ENCODE measurements at regions not wholly inside any gene's neighbourhood (a gene's known extent, or its start where the extent isn't known, plus 50 kb on each side); places are given as distances from the start of the nearest gene placed in this dataset.
A peak's percentile ranks its signal among the peaks of the same experiment; 100 is the strongest.
"Not testable (repeated sequence)": the region's sequence is repeated elsewhere in the genome, so short reads cannot be mapped to it uniquely, and the experiment has no call there.

GRCh38 chr12:95358111-95359083 is 115.6 kb upstream of the METAP2 start:
- peak; percentile 36 for DNase-seq (ENCODE audit: low read depth, low spot score)

GRCh38 chr12:95365912-95366311 is 108.0 kb upstream of the METAP2 start:
- DNase-seq (ENCODE audit: low read depth, low spot score): no peak

- peak; percentile 24 for DNase-seq (ENCODE audit: low read depth, low spot score)
These were observed 105.0 kb upstream of the METAP2 start for GRCh38 chr12:95368931-95369330.

- DNase-seq (ENCODE audit: low read depth, low spot score): no peak
These were observed 102.4 kb upstream of the METAP2 start for GRCh38 chr12:95371571-95371970.

- not testable (repeated sequence) for DNase-seq (ENCODE audit: low read depth, low spot score)
These were observed 94.5 kb upstream of the METAP2 start for GRCh38 chr12:95379481-95379880.

GRCh38 chr12:95380334-95380733 is 93.6 kb upstream of the METAP2 start:
- DNase-seq (ENCODE audit: low read depth, low spot score): not testable (repeated sequence)

DNA sequence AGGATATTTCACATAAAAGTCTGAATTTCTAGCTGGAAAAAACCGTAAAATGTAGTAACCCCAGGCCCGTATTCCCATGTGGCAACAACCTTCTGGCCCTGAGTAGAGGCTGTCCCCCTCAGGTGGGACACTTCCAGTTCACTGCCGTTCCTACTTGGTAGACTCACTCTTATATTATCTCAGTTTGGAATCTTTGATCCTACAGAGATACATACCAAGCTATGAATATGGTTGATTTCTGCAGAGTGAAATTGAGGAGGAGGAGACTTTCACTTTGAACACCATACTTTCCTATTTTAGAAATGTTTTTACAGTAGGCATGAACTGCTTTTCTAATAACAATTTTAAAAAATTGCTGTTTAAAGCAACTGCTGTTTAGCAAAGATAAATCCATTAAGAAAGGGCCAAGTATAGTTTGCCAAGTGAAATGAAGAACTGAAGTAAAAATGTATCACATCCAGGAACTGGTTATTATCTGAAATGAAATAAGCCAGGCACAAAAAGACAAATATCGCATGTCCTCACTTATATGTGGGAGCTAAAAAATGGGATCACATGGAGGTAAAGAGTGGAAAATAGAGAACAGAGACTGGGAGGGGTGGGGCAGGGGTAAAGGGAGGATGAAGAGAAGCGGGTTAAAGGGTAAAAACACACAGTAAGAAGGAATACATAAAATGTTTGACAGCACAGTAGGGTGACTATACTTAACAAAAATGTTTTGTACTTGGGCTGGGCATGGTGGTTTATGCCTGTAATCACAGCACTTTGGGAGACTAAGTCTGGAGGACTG is 92.8 kb upstream of the METAP2 start:
- DNase-seq (ENCODE audit: low read depth, low spot score): no peak

DNA sequence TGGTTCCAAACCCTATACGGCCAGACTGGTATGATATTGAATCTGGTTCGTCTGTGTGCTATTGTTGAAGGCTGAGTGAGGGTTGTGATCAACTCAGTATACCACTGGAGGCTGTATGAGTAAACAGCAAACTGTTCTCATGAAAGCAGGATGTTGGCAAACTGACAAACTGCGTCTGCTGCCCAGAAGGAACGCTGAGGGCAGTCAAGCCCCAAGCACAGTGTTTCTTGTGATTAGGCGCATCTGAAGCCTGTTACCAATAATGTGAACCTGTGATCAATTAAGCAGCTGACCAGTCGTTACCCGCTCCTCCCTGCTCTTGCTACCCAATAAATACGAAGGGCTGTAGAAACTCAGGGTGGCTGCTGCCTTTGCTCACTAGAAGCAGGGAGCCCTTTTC is 90.0 kb upstream of the METAP2 start:
- peak; percentile 59 for DNase-seq (ENCODE audit: low read depth, low spot score)

DNA sequence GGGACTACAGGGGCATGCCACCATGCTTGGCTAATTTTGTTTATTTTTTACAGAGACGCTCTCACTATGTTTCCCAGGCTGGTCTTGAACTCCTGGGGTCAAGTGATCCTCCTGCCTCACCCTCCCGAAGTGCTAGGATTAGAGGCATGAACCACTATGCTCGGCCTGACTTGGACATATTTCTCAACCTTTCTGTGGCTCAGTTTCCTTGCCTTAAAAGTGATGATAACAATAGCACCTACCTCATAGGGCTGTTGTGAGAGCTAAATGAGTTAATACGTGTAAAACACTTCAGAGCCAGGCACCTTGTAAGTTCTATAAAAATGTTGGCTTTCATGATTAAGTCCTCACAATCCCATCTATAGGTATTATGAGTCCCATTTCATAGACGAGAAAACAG is 89.2 kb upstream of the METAP2 start:
- no peak for DNase-seq (ENCODE audit: low read depth, low spot score)

DNA sequence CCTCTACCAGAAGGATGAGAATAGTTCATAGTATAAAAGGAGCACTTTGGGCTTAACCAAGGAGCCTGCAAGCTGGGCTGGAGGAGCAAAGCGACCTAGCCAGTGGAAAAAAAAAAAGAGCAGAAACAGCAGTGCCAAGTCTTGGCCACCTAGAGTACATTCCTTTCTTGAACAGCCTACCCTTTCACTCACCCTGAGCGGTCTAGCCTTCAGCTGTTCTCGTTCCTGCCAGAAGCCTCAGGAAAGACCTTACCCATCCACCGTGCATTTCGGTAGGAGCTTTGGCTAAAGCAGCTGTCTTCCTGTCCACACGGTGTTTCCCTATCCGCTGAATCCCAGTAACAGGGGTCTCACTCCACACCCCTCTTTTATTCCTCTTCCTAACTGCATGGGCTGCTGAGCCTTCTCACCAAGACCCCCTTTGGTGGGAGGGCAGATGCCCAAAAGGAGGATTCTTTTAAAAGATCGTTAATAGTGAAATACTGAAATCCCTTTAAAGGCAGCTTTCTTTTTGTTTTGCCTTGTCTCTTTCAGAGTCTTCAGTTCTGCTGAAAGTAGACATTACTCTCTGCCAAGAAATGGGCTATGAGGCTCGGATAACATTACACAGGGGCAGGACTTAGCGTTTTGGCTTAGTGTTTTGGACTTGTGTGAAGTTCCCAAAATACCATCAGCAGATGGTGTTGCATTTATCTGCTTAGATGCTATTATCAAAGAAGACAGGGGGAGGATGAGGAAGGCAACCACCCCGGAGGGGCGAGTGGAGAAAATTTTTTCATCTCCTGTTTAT is 88.5 kb upstream of the METAP2 start:
- DNase-seq (ENCODE audit: low read depth, low spot score): peak; percentile 83

DNA sequence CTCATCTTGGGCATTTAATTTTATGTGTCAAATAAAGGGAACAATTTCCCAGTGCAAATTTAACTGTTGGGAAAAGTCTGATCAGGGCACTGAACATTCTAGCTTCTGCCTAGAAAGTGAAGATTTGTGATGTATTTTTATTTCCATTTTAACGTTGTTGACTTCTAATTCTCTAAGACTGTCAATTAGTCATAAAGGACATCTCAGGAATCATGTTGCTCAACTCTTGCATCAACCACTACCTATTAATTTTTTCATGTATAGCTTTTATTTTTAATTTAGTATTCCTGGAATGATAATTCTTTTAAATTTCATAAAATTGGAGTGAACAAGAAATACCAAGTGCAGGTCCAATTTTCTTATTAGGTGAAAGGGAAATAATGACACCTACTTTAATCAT is 87.9 kb upstream of the METAP2 start:
- DNase-seq (ENCODE audit: low read depth, low spot score): no peak

DNA sequence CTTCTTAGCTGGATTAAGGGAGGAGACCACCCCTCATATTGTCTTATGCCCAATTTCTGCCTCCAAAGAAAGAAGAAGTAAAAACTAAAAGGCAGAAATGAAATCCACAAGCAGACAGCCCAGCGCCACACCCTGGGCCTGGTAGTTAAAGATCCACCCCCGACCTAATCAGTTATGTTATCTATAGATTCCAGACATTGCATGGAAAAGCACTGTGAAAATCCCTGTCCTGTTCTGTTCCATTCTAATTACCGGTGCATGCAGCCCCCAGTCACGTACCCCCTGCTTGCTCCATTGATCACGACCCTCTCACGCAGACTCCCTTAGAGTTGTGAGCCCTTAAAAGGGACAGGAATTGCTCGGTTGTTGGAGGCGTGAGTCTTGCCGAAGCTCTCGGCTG is 85.7 kb upstream of the METAP2 start:
- not testable (repeated sequence) for DNase-seq (ENCODE audit: low read depth, low spot score)

DNA sequence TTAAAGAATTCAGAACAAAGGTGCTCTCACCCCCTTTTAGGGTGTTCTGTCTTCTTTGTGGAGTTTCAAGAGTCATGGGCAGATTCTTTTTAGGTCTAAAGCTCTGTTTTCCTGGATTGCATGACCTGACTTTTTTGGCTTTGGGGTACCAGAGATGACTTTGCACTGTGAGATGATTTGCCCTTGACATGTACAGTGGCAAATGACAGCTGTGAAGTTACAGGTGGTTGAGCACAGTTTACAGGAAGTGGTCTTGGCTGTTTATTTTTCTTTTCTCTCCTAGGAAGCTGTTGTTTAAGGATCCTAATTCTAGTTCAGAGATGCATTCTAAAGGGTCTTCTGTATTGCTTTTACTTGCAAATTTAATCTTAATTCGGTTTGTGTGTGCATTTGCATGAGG is 83.8 kb upstream of the METAP2 start:
- no peak for DNase-seq (ENCODE audit: low read depth, low spot score)

DNA sequence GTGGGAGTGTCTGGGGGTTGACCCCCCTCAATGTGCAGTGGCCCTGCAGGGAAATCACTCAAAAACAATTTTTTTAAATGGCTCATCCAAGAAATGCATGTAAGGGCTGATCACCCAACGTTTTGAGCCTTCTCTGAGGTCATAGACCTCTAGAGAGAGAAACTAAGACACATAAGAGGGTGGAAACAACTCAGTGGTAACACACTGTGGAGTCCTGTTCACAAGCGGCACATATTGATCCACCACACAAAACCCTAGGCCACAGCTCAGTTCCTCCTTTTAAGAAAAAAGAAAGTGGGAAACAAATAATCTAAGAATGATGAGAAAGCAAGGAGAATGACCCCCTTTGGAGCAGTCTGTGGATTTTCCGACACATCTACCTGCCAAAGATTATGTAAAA is 83.0 kb upstream of the METAP2 start:
- no peak for DNase-seq (ENCODE audit: low read depth, low spot score)

DNA sequence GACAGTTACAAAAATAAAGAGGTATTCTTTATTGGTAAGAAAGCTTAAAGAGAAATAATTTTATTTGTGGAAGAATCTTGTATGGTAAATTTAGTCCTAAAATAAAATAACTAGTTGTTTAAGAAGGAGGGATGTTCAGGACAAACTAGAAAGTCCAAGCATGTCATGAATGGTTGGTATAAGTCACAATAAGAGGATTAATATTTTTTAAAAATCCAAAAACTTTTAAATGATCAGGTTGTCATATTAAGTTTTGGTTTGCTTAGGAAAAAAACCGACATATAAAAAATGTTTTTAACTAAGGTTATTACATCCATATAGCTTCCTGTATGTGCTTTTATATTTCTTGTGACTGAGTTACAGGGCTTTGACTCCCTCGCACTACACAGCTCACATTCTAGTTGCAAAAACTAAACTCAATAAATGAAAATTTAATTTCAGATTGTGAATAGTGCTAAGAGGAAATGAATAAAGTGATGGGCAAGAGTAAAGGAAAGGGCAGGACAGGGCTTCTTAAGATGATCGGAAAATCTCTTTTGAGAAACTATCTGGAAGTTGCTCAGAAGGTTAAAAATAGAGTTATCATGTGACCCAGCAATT is 80.7 kb upstream of the METAP2 start:
- no peak for DNase-seq (ENCODE audit: low read depth, low spot score)

DNA sequence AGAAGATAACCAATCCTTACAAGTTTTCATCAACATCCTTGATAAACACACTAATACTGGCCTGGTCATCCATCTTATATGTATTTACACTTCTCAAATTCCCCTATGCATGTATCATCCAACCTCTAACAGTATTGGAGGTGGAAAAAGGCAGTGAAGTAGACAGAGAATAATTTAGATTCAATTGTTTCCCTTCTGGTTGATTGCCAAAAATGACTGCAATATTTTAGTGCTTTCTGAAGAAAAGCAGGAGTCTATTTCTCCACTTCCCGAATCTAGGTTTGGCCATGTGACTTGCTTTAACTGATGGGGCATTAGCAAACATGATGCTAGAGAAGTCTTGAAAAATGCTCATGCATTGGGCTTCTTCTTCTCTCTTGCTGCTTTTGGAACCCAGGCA is 78.3 kb upstream of the METAP2 start:
- no peak for DNase-seq (ENCODE audit: low read depth, low spot score)

DNA sequence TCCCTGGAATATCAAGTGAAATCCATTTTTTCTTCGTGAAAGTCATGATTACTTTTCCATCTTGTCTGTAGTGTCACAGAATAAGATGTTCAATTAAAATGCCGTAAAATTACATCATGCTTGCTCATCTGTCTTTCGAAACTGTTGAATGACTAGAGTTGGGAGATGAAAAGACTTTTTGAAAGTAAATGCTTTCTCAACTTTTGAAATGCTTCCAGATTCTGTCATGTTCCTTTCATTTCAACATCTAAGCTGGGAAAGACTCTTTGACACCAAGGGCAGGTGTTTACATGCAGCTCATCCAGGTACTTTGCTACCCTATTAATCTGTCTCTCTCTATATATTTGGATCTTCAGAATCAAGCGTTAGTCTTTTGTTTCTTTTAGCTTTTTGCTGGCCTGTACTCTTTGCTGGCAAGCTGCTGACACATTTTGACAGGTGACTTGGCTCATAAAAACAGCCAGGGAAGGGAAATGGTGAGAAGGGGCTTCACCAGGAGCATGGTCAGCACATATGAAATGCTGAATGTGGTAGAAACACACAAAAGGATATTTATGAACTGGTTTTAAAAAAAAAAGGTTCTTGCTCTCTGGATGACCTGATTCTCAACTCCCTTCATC is 77.0 kb upstream of the METAP2 start:
- DNase-seq (ENCODE audit: low read depth, low spot score): no peak

DNA sequence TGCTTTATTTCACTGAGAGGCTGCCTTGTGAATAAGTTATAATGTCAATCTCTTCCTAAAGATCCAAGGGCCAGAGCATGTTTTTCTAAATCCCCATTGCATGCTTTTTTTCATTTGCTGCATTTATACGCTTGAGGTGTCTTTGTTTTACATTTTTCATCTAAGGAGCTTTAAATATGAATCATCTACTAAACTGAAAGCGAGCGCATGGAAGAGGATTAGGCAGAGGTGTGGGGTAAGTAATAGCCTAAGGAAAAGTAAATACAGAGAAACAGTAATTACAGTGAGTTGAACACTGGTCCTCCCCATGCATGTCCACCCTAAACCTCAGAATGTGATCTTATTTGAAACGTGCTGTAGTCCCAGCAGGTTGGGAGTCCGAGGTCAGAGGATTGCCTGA is 76.4 kb upstream of the METAP2 start:
- no peak for DNase-seq (ENCODE audit: low read depth, low spot score)

DNA sequence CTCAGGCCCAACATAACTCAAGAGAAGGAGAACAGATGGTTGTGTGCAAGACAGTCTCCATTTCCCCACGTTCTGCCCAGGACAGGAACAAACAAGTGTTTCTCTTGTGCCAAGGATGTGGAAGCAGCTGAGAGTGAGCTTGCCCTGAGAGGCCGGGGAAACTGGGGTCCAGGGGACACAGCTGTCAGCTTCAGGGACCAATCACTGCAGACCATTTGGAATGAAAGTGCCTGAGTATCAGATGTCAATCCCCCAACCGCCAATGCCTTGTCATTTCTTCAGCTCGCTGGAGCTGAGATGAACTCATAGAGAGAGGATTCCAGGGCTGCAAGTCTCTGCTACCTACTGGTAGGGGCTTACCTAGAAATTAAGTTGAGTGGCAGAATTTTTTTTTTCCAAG is 71.9 kb upstream of the METAP2 start:
- no peak for DNase-seq (ENCODE audit: low read depth, low spot score)

- no peak for DNase-seq (ENCODE audit: low read depth, low spot score)
These were observed 65.8 kb upstream of the METAP2 start for GRCh38 chr12:95408201-95408600.

DNA sequence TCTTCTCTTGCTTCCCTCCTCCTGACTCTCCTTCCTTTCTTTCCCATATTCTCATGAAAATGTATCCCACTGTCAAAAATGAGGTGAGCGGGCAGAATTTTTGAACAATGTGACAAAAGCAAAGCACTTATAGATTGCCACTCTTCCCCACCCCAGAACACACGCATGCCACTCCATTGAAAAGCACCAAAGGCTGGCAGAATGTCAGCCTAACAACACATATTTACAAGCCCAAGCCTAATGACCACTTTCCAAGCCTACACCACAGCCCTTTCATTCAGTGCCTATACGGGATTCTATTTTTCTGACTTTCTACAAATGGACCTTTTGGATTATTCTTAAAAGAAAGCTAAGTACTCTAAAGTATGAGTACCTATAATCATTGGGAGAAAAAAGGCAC is 62.9 kb upstream of the METAP2 start:
- peak; percentile 40 for DNase-seq (ENCODE audit: low read depth, low spot score)
